ENCODE measurements at regions not wholly inside any gene's neighbourhood (a gene's known extent, or its start where the extent isn't known, plus 50 kb on each side); places are given as distances from the start of the nearest gene placed in this dataset.
"Not testable (repeated sequence)": the region's sequence is repeated elsewhere in the genome, so short reads cannot be mapped to it uniquely, and the experiment has no call there.

GRCh38 chr2:877747-878146 is 72.9 kb upstream of the SNTG2 start:
- DNase-seq = peak; percentile 18

GRCh38 chr2:875687-876615 is 74.7 kb upstream of the SNTG2 start:
- DNase-seq = peak; percentile 22

GRCh38 chr2:873651-874580 is 76.7 kb upstream of the SNTG2 start:
- DNase-seq = no peak

- no peak for DNase-seq
Measured at GRCh38 chr2:873027-873426, 77.6 kb upstream of the SNTG2 start.

GRCh38 chr2:871926-872680 is 78.5 kb upstream of the SNTG2 start:
- no peak for DNase-seq

- DNase-seq = no peak
Measured at GRCh38 chr2:871175-871727, 79.4 kb upstream of the SNTG2 start.

GRCh38 chr2:870426-870825 is 80.2 kb upstream of the SNTG2 start:
- no peak for DNase-seq

GRCh38 chr2:869894-870293 is 80.8 kb upstream of the SNTG2 start:
- no peak for DNase-seq

- no peak for DNase-seq
Measured at GRCh38 chr2:869357-869871, 81.2 kb upstream of the SNTG2 start.

- DNase-seq = not testable (repeated sequence)
Measured at GRCh38 chr2:868857-869256, 81.8 kb upstream of the SNTG2 start.

- DNase-seq = peak; percentile 18
Measured at GRCh38 chr2:867296-867695, 83.4 kb upstream of the SNTG2 start.

- no peak for DNase-seq
Measured at GRCh38 chr2:866887-867286, 83.8 kb upstream of the SNTG2 start.

GRCh38 chr2:866009-866680 is 84.5 kb upstream of the SNTG2 start:
- no peak for DNase-seq

GRCh38 chr2:864501-865106 is 86.0 kb upstream of the SNTG2 start:
- DNase-seq = peak; percentile 30

- DNase-seq = no peak
Measured at GRCh38 chr2:863732-864450, 86.8 kb upstream of the SNTG2 start.

GRCh38 chr2:862731-863466 is 87.8 kb upstream of the SNTG2 start:
- no peak for DNase-seq

- no peak for DNase-seq
Measured at GRCh38 chr2:862355-862687, 88.3 kb upstream of the SNTG2 start.

GRCh38 chr2:861655-862354 is 88.8 kb upstream of the SNTG2 start:
- DNase-seq = no peak

GRCh38 chr2:860259-860855 is 90.3 kb upstream of the SNTG2 start:
- DNase-seq = no peak
